ENCODE measurements at regions not wholly inside any gene's neighbourhood (a gene's known extent, or its start where the extent isn't known, plus 50 kb on each side); places are given as distances from the start of the nearest gene placed in this dataset.

GRCh38 chr14:94914191-94914590 lies 144.3 kb upstream of the GSC start:
- no peak overlapping the region for H3K27ac ChIP-seq
- no peaks in the 10 kb centered on the region for H3K36me3 ChIP-seq
- no peaks in the 10 kb centered on the region for H3K27me3 ChIP-seq
- peaks cover 0 to 7% (median 5%) of the 10 kb centered on the region in 4 donors for H3K9me3 ChIP-seq
- DNase-seq = no peak
- H3K4me1 ChIP-seq = no peaks in the 10 kb centered on the region
- whole genome bisulfite sequencing, 5 donors = 79 to 87% (median 82%) methylated on average over 3 of the region's 3 CpGs
- intact Hi-C loops (cut with DNase I; ENCODE audit: low total_unique reads) = no loop called here
- TF ChIP-seq EP300 (IDR thresholded peaks at IDR 0.05) (no peak), POLR2A (IDR thresholded peaks at IDR 0.05) (no peak), POLR2AphosphoS5 (IDR thresholded peaks at IDR 0.05) (no peak), CTCF (IDR thresholded peaks at IDR 0.05) (no peak)
- H3K4me3 ChIP-seq = no peak overlapping the region

GRCh38 chr14:94907626-94908261 lies 137.8 kb upstream of the GSC start:
- 77 to 84% (median 78%) methylated on average over 30 of the region's 30 CpGs for WGBS, 5 donors

GRCh38 chr14:94906991-94907587 lies 137.2 kb upstream of the GSC start:
- no peak for DNase-seq
- Histone ChIP-seq H3K27ac (no peak overlapping the region), H3K4me3 (no peak overlapping the region), H3K36me3 (no peaks in the 10 kb centered on the region), H3K9me3 (peaks cover 0 to 7% (median 5%) of the 10 kb centered on the region in 4 donors), H3K27me3 (peaks cover 0 to 9% (median 0%) of the 10 kb centered on the region in 3 donors), H3K4me1 (no peaks in the 10 kb centered on the region)
- intact Hi-C loops (cut with DNase I; ENCODE audit: low total_unique reads) = no loop called here
- WGBS, 5 donors = 67 to 81% (median 79%) methylated on average over 6 of the region's 6 CpGs
- no peak for TF ChIP-seq CTCF (IDR thresholded peaks at IDR 0.05)
- no peak for TF ChIP-seq POLR2A (IDR thresholded peaks at IDR 0.05)
- no peak for TF ChIP-seq EP300 (IDR thresholded peaks at IDR 0.05)
- no peak for TF ChIP-seq POLR2AphosphoS5 (IDR thresholded peaks at IDR 0.05)

More at GRCh38 chr14:94907626-94908261, 137.8 kb upstream of the GSC start:
- no peak for TF ChIP-seq POLR2A (IDR thresholded peaks at IDR 0.05)
- TF ChIP-seq EP300 (IDR thresholded peaks at IDR 0.05) = no peak
- TF ChIP-seq POLR2AphosphoS5 (IDR thresholded peaks at IDR 0.05) = no peak
- no peak for TF ChIP-seq CTCF (IDR thresholded peaks at IDR 0.05)
- no peak for DNase-seq
- Histone ChIP-seq H3K36me3 (no peaks in the 10 kb centered on the region), H3K9me3 (peaks cover 0 to 7% (median 5%) of the 10 kb centered on the region in 4 donors), H3K4me1 (no peaks in the 10 kb centered on the region), H3K4me3 (no peak overlapping the region), H3K27ac (no peak overlapping the region), H3K27me3 (peaks cover 0 to 9% (median 0%) of the 10 kb centered on the region in 3 donors)
- intact Hi-C loops (cut with DNase I; ENCODE audit: low total_unique reads) = no loop called here

GRCh38 chr14:94906577-94906976 lies 136.7 kb upstream of the GSC start:
- TF ChIP-seq EP300 (IDR thresholded peaks at IDR 0.05) (no peak), CTCF (IDR thresholded peaks at IDR 0.05) (no peak), POLR2A (IDR thresholded peaks at IDR 0.05) (no peak), POLR2AphosphoS5 (IDR thresholded peaks at IDR 0.05) (no peak)
- Histone ChIP-seq H3K9me3 (peaks cover 0 to 5% (median 3%) of the 10 kb centered on the region in 4 donors), H3K4me1 (no peaks in the 10 kb centered on the region), H3K36me3 (no peaks in the 10 kb centered on the region), H3K27ac (no peak overlapping the region), H3K4me3 (no peak overlapping the region), H3K27me3 (peaks cover 0 to 9% (median 0%) of the 10 kb centered on the region in 3 donors)
- 80 to 88% (median 85%) methylated on average over 4 of the region's 4 CpGs for WGBS, 5 donors
- intact Hi-C loops (cut with DNase I; ENCODE audit: low total_unique reads) = no loop called here
- DNase-seq = no peak
